GM18951 (cell line): ENCODE measurements at regions not wholly inside any gene's neighbourhood (a gene's known extent, or its start where the extent isn't known, plus 50 kb on each side); places are given as distances from the start of the nearest gene placed in this dataset.

Experiments
- POLR2A ChIP-seq: IDR thresholded peaks from 4 replicates; pipeline ENCODE4 v1.6.1; 2011; ENCODE audit warnings: mild to moderate bottlenecking; ENCODE audit not compliant: insufficient read length, insufficient read depth; ENCODE audit errors: extremely low read depth
- in situ Hi-C: fragments of 300-500 bp; cut with MboI; formaldehyde crosslinking; loops from one replicate; pipeline ENCODE4 v1.12.0; 2022; ENCODE audit warnings: low sequenced_read_pairs, mixed read lengths, inconsistent platforms; ENCODE audit not compliant: unreplicated experiment

DNA sequence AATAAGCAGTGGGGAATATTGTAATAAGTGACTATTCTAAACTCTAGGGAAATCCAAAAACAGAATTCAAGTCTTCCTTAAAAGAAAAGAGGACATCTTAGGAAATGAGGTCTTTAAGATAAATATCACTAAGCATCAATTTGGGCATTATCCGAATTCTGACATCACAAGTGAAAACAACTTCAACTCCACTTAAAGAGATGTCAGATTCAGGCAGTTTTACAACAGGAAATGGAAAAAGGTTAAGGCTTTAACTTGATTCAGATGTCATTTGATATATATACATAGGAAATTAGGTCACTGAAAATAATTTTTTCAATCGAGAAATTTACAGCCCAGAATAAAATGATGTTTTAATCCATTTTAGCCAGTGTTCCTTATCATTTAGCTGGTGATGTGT is 435.4 kb downstream of the SETD4 start:
- TF ChIP-seq POLR2A: no peak
- in situ Hi-C loops: no loop called here

DNA sequence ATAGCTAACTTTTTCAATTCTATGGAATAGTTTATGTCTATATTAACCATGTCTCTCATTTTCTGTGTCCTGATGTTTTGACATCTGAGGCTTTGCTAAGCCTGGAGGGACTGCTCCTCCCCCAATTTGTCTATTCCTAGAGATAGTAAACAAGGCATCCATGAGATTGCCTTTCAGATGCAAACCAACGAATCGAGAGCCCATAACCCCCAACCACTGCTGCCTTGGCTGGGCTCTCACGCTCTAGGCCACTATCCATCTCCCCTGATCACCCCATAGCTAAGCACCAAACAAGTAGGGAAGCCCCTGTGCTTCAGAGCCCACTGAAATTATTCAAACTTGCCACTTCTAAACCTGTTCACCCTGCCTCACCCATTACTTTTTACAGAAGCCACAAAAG is 437.7 kb downstream of the SETD4 start:
- in situ Hi-C loops: no loop called here
- no peak for TF ChIP-seq POLR2A

DNA sequence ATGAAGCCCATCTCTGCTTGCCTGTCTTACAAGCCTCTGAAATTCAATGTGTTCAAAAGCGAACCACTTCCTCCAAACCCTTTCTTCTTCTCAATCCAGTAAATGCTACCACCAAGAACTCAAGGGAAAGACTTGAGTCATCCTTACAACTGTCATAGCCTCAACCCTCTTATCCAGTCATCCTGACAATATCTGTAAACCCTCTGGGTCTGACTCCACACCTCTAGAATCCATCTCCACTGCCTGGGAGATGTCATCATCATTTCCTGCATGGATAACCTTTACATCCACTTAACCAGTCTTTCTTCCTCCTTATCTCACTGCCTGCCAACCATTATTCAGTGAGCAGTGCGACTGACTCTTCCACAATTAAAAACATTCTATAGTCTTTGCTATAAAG is 441.1 kb downstream of the SETD4 start:
- TF ChIP-seq POLR2A: no peak
- in situ Hi-C loops: no loop called here

DNA sequence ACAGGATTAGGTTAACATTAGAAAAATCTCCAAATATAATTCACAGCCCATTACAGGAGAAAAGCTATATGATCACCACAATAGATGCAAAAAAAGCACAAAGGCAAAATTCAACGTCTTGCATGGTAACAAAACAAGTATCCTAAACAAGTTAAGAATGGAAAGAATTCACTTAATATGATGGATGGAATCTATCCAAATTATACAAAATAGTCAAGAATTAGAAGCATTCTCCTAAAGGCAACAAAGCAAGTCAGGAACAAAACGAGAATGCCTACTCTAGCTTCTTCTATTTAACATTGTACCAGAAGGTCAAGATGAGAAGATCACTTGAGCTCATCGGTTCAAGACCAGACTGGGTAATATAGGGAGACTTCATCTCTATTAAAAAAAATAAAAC is 442.8 kb downstream of the SETD4 start:
- no peak for TF ChIP-seq POLR2A
- in situ Hi-C loops: no loop called here

DNA sequence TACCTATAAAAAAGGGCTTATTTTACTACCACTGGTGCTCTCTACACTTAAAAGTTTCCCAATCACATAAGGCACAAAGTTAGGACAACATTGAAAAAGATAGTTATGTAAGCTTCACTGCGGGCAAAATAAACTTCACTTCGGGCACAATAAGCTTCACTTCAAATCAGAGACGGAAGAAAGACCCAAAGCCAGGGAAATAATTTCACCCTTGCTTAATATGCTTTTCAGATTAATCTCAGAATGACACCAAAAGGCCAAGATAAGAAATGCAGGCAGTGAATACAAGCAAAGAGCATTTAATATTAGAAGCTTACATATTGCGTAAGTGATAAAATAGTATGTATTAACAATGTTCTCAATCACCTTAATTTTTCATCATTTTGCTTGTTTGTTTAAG is 444.2 kb downstream of the SETD4 start:
- TF ChIP-seq POLR2A: no peak
- in situ Hi-C loops: no loop called here

DNA sequence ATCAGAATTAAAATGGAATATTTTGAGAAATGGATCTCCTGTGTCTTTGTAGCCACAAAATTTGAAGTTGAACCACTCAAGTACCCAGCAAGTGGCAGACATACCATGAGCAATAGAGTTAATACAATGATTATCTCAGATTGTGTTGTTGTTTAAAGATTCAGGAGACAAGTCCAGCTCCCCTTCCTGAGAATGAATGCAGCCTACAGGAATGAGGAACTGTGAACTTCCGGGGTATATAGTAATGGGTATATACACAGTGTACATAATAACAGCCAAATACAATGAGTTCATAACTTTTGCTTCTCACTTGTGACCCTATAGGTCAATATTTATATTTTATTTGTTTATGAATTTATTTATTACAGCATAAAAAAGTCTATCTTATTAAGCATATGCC is 445.0 kb downstream of the SETD4 start:
- TF ChIP-seq POLR2A: no peak
- in situ Hi-C loops: no loop called here

DNA sequence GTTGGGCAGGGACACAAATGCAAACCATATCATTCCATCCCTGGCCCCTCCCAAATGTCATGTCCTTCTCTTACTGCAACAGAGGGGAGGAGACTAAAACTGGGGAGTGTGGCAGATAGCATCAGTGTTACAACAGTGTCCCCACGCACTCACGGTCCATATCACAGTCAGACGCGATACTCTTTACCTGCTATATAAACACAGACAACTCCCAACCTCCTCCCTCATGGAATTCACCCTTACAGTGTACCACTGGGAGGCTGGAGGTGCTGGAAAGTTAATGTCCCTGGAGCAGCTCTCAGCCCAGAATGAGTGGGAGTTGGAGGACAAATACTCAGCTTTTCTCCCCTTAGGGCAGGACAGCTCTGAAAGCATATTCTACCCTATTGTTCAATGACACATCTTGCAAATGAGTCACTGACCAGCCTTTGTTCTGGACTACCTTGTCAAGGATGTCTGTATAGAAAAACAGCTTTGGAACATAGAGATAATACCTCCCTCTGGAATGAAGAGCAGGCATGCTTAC is 445.9 kb downstream of the SETD4 start:
- in situ Hi-C loops: no loop called here
- no peak for TF ChIP-seq POLR2A

DNA sequence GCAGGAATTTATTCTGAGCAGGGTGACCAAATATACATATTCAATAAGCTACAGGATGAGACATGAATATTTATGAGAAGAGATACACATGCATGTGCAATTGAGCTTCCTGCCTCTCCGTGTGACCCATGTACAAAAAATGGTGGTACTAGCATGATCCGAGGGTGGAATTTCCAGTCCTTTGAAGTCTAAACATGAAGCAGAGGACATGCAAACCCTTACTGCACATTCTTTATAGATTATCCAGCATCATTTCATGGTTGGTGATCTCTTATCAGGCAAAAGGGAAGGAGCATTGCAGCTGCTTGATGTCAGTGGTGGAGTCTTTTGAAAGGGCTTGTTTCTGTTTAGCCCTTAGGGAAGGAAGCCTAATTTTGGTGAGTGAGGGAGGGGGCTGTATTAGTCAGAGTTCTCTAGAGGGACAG is 448.6 kb downstream of the SETD4 start:
- in situ Hi-C loops: no loop called here
- TF ChIP-seq POLR2A: no peak

DNA sequence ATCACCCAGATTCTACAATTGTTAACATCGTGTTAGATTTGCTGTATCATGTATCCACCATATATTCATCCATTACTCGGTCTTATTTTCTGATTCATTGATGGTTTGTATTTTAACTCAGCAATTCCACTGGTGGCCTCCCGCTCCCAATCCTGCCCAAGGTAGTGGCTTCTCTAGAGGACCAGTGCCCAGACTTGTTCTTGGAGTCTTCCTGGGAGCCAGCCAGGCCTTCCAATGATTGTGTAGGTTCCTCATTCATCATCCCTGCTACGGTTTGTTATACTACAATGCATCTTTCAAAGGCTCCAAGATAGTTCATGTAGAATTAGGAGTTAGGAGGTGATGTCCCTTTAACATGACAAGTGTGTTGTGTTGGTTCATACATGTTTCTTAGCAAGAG is 451.1 kb downstream of the SETD4 start:
- no peak for TF ChIP-seq POLR2A
- in situ Hi-C loops: no loop called here

DNA sequence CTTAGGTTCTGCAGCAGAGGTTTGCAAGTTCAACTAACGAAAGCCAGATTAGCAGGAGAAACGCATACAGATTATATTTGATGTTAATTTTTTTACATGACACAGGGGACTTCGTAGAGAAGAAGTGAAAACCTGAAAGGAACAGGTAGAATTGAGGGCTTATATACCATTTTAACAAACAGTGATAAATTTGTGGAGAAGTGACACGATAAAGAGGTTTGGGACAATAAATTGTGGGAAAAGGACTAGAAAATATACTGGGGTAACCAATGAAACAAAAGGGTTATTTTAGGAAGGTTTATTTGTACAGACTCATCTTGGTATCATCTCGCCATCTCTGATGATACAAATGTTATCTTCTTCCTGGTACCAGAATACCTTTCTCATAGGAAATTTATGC is 452.9 kb downstream of the SETD4 start:
- TF ChIP-seq POLR2A: no peak
- in situ Hi-C loops: no loop called here

DNA sequence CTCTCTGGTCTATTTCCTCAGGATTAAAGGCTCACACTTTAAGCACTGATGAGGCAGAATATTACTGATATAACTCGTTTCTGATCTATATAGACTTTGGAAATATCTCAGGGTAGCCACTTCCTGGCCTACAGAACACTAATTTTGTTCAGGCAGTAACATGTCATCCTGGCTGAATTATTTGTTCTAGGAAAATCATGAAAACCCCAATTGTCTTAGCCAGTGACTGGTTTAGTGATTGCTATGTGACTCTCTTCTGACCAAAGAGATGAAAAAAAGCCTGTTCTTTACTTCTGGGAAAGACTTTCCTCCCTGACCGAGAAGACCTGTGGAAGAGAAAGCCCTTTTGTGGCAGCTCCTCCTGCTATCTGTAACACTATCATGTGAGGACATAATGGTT is 453.7 kb downstream of the SETD4 start:
- in situ Hi-C loops: no loop called here
- TF ChIP-seq POLR2A: no peak

DNA sequence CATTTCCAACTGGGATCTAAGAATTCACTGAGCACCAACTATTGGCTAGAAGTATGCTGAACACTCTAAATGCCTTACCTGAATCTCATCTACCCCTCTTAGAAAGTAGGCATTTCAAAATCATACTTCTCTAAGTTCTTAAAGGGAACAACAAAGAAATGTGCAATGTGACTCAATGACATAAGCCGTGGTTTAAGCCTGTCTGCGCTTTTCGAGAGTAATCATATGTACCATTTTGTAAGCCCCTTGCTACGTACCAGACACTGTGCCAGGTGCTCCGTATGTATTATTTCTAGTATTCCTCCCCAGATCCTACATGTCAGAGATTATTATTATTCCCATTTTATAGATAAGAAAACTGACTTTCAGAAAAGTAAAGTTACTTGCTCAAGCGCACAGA is 454.2 kb downstream of the SETD4 start:
- TF ChIP-seq POLR2A: no peak
- in situ Hi-C loops: no loop called here

DNA sequence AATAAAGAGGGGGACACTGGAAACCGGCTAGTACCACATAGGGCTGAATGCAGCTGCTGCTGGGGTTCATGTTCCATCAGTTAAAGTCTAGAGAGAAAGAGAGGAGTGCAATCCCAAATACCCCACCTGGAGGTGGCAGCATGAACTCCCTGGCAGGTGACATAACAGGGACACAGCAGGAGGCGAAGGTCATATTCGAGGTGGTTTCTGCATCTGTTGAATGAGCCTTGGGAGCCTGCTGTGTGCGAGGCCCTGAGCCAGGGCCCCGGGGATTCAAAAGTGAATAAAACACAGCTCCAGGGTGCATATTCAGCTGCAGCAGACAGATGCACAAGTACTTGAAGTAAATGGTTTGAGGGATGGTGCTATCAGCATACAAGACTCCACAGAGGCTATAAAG is 456.8 kb downstream of the SETD4 start:
- in situ Hi-C loops: no loop called here
- no peak for TF ChIP-seq POLR2A

DNA sequence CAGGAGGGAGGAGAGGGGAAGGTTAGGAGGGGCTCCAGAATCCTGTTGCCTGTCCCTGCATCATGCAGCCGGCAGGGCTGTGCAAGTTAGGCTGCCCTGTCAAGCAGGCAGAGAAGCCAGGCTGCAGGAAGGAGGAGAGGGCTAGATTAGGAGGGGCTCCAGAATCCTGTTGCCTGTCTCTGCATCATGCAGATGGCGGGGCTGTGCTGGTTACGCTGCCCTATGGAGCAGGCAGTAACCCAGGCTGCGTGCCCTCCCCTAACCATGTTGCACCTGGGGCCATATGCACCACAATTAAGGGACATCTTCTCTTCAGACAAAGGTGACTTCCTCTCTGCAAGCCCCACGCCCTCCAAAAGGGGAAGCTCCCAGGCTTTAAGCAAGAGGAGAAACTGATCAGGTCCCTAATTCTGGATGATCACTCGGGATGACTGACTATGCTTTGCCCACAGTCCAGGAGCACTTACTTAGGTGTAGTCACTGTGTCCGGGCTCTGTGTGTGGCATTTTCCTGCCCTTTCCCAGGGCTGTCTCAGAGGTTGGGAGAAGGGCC is 457.4 kb downstream of the SETD4 start:
- no peak for TF ChIP-seq POLR2A
- in situ Hi-C loops: no loop called here

DNA sequence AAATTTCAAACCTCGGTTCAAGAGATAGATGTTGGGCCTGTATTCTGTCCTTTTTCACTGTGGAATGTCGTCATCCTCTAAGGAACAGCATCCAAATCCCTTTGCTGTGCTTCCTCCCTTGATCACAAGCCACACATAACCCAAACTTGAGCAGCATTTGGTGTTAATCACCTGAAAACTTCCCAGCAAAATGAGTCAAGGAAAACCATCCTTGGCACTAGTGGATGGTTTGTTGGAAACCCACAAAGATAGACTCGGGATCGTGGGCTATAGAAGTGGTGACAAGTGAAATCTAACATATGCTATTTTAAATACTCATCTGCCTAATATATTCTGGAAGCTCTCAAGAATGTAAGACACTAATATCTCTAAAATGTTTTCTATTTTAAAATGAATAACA is 459.1 kb downstream of the SETD4 start:
- no peak for TF ChIP-seq POLR2A
- in situ Hi-C loops: no loop called here
